Skeletal muscle satellite cell (primary cell): ENCODE measurements at regions not wholly inside any gene's neighbourhood (a gene's known extent, or its start where the extent isn't known, plus 50 kb on each side); places are given as distances from the start of the nearest gene placed in this dataset.

Experiments
- H3K27me3 ChIP-seq: 2 replicates; pipeline ENCODE4 v1.7.0; 2013; ENCODE audit warnings: low read length; ENCODE audit not compliant: control insufficient read depth, insufficient read depth
- H3K36me3 ChIP-seq: 2 replicates; pipeline ENCODE4 v1.7.0; 2013; ENCODE audit warnings: mild to moderate bottlenecking, control low read depth, low read length; ENCODE audit not compliant: insufficient read depth
- H3K4me1 ChIP-seq: 2 replicates; pipeline ENCODE4 v1.7.0; 2013; ENCODE audit warnings: low read length; ENCODE audit not compliant: control insufficient read depth, insufficient read depth
- H3K4me2 ChIP-seq: 2 replicates; pipeline ENCODE4 v1.7.0; 2013; ENCODE audit warnings: mild to moderate bottlenecking, low read length
- H3K4me3 ChIP-seq: 2 replicates; pipeline ENCODE4 v1.7.0; 2013; ENCODE audit warnings: low read length
- H3K9ac ChIP-seq: 2 replicates; pipeline ENCODE4 v1.7.0; 2013; ENCODE audit warnings: mild to moderate bottlenecking, low read depth, low read length, moderate library complexity
- H3K9me3 ChIP-seq: replicated peaks from 2 replicates; pipeline ENCODE4 v1.7.0; 2013; ENCODE audit warnings: mild to moderate bottlenecking, control low read depth, low read length

GRCh38 chr4:27518876-27519275, 658.2 kb downstream of the STIM2 start:
- no peaks in the 10 kb centered on the region for H3K4me1 ChIP-seq
- no peaks in the 10 kb centered on the region for H3K36me3 ChIP-seq
- no peaks in the 10 kb centered on the region for H3K9me3 ChIP-seq
- H3K9ac ChIP-seq = no peak overlapping the region
- H3K4me3 ChIP-seq = no peak overlapping the region
- H3K4me2 ChIP-seq = no peak overlapping the region
- no peaks in the 10 kb centered on the region for H3K27me3 ChIP-seq

DNA sequence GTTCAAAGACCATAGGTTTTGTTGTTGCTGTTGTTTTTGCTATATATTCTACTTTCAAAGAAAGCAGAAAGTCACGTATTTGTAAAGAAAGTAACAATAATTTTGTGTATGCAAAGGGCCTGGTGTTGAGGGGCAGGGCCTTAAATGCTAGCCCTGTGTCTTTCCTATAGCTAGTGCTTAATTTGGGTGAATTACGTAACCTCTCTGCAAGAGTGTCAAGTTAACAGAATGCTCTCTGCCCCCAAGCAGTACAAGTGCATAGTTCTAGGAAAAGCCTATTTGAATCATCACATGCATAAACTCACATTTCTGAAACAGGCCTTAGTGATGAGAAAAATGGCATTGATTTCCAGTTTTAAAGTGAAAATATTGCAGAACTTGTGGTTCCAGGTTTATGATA, 663.6 kb downstream of the STIM2 start:
- Histone ChIP-seq H3K36me3 (no peaks in the 10 kb centered on the region), H3K9me3 (no peaks in the 10 kb centered on the region), H3K27me3 (no peaks in the 10 kb centered on the region), H3K9ac (no peak overlapping the region), H3K4me1 (no peaks in the 10 kb centered on the region), H3K4me2 (no peak overlapping the region), H3K4me3 (no peak overlapping the region)

DNA sequence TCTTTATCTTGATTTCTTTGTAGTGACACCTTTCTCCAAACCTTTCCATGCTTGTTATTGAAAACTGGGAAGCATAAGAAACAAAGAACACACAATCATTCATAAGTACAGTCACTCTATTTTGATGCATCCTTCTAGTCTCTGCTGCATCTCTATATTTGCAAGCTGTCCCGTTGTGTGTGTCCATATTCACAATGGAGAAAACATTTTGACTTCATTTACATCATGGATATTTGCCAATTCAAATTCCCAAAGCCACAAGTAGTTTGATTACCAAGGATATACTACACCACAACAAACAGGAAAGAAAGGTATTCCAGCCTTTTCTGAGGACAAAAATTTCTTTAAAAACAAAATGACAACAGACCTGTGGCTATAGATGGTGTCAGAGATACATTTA, 673.8 kb downstream of the STIM2 start:
- H3K9ac ChIP-seq = no peak overlapping the region
- no peak overlapping the region for H3K4me2 ChIP-seq
- no peaks in the 10 kb centered on the region for H3K9me3 ChIP-seq
- H3K4me3 ChIP-seq = no peak overlapping the region
- H3K36me3 ChIP-seq = no peaks in the 10 kb centered on the region
- no peaks in the 10 kb centered on the region for H3K27me3 ChIP-seq
- H3K4me1 ChIP-seq = no peaks in the 10 kb centered on the region

GRCh38 chr4:27568236-27568951, 707.8 kb downstream of the STIM2 start:
- H3K4me1 ChIP-seq = no peaks in the 10 kb centered on the region
- no peak overlapping the region for H3K4me2 ChIP-seq
- no peak overlapping the region for H3K9ac ChIP-seq
- H3K36me3 ChIP-seq = no peaks in the 10 kb centered on the region
- H3K27me3 ChIP-seq = no peaks in the 10 kb centered on the region
- H3K4me3 ChIP-seq = no peak overlapping the region
- peaks cover 4% of the 10 kb centered on the region for H3K9me3 ChIP-seq

DNA sequence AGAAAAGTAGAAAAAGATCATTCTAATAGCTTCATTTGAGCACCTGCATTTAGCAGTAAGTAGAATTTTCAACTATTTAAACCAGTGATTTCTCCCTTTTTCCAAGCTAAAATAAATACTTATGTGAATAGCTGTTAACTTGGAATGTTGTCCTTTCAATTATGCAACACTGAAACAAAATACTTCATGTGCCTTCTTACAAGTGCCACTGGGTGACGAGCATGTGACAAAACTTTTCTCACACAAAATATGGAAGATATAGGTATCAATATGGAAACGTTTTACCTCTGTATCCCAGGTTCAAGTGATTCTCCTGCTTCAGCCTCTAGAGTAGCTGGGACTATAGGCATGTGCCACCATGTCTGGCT, 708.3 kb downstream of the STIM2 start:
- Histone ChIP-seq H3K4me2 (no peak overlapping the region), H3K9ac (no peak overlapping the region), H3K9me3 (peaks cover 4% of the 10 kb centered on the region)

GRCh38 chr4:27574743-27575142, 714.1 kb downstream of the STIM2 start:
- H3K4me2 ChIP-seq = no peak overlapping the region
- no peak overlapping the region for H3K9ac ChIP-seq
- peaks cover 8% of the 10 kb centered on the region for H3K9me3 ChIP-seq
- no peaks in the 10 kb centered on the region for H3K36me3 ChIP-seq
- no peaks in the 10 kb centered on the region for H3K4me1 ChIP-seq
- H3K27me3 ChIP-seq = no peaks in the 10 kb centered on the region
- H3K4me3 ChIP-seq = no peak overlapping the region

More for the DNA sequence above, 708.3 kb downstream of the STIM2 start:
- H3K27me3 ChIP-seq = no peaks in the 10 kb centered on the region
- H3K4me3 ChIP-seq = no peak overlapping the region
- H3K4me1 ChIP-seq = no peaks in the 10 kb centered on the region
- no peaks in the 10 kb centered on the region for H3K36me3 ChIP-seq

GRCh38 chr4:27577951-27578350, 717.3 kb downstream of the STIM2 start:
- H3K4me3 ChIP-seq = no peak overlapping the region
- no peak overlapping the region for H3K4me2 ChIP-seq

DNA sequence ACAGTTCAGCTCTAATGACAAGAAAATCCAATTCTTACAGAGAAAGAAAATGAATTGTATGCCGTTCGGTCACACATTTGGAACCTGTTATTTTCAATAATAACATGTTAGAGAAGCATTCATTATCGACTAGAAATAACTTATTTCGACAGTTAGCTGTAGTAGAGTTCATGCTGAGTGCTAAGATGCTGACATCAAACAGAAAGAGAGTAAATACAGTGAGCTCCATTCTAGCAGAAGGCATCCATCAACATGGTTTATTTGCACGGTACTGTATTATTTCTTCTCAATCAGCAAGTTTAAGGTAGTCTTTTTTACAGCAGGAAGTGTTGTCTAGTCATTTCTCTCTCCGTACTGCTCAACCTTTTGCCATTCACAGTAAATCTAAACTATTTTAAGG, 732.1 kb downstream of the STIM2 start:
- no peaks in the 10 kb centered on the region for H3K9me3 ChIP-seq
- H3K9ac ChIP-seq = no peak overlapping the region
- no peaks in the 10 kb centered on the region for H3K36me3 ChIP-seq
- no peaks in the 10 kb centered on the region for H3K27me3 ChIP-seq
- H3K4me3 ChIP-seq = no peak overlapping the region
- no peaks in the 10 kb centered on the region for H3K4me1 ChIP-seq
- H3K4me2 ChIP-seq = no peak overlapping the region

More at GRCh38 chr4:27577951-27578350, 717.3 kb downstream of the STIM2 start:
- peaks cover 4% of the 10 kb centered on the region for H3K9me3 ChIP-seq
- no peaks in the 10 kb centered on the region for H3K27me3 ChIP-seq
- no peak overlapping the region for H3K9ac ChIP-seq
- H3K36me3 ChIP-seq = no peaks in the 10 kb centered on the region
- H3K4me1 ChIP-seq = no peaks in the 10 kb centered on the region

DNA sequence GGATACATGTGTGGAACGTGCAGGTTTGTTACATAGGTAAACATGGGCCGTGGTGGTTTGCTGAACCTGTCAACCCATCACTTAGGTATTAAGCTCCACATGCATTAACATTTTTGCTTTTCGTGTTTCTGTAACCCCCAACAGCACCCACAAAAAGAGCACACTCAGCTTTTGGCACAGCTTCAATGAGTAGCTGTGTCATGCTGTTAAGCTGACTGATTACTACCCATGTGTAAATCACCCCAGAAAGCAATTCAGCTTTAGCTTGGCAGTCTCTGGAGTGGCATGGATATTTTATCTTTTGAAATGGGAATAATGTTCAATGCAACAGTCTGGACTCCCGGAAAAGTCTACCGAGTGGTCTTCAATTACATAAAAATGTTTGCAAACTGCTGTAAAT, 734.3 kb downstream of the STIM2 start:
- Histone ChIP-seq H3K9ac (no peak overlapping the region), H3K27me3 (no peaks in the 10 kb centered on the region), H3K4me3 (no peak overlapping the region), H3K9me3 (no peaks in the 10 kb centered on the region), H3K4me2 (no peak overlapping the region), H3K36me3 (no peaks in the 10 kb centered on the region), H3K4me1 (no peaks in the 10 kb centered on the region)

DNA sequence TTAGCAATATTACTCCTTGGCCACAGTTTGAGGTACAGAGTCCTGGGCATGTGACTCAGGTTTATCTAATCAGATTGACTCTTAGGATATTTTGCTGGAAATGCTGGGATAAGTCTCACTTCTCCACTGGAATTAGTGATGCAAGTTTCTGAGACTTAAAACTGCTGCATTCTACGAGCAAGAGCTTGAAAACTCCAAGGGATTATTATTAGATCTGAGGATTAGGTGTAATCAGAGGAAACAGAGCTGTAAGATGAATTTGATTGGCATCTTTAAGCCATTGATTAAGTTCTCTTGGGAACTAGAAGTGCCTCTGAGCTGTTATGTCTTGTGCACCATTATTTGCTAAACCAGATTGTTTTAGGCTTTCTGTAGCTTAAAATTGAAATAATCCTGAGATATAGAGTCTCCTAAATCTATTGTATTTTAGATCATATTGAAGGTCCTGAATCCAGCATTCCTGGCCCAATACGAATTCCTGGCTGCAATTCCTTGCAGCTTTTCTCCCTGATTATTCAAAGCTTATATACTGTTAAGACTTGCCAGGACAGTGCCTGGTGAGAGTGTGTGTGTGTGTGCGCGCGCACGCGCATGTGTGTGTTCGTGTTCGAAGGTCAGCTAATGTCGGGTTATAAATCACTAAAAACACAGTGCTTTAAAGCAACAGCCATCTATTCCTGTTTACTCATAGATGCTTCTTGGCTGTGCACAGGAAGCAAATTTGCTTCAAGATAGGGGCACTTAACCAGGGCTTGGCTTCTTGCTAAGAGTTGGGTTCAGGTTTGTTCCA, 735.1 kb downstream of the STIM2 start:
- no peaks in the 10 kb centered on the region for H3K27me3 ChIP-seq
- no peaks in the 10 kb centered on the region for H3K9me3 ChIP-seq
- no peaks in the 10 kb centered on the region for H3K4me1 ChIP-seq
- H3K36me3 ChIP-seq = no peaks in the 10 kb centered on the region
- no peak overlapping the region for H3K9ac ChIP-seq
- H3K4me3 ChIP-seq = no peak overlapping the region
- no peak overlapping the region for H3K4me2 ChIP-seq

DNA sequence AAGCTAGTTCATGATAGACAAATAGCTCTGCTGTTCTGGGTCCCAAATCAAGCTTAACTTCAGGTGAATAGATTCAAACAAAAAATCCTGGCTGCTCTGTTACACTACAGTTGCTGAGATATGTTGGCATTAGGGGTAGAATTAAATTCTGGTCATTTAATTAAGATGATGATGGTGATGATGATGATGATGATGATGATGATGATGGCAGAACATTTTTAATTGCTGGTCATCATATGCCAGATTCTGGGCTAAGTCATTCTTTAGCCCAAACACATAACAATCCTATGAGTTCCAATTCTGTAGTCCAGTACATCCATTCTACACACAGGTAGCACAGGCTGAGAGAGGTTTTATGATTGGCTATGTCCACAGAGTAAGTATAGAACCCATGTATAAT, 741.5 kb downstream of the STIM2 start:
- H3K36me3 ChIP-seq = no peaks in the 10 kb centered on the region
- no peaks in the 10 kb centered on the region for H3K27me3 ChIP-seq
- H3K4me1 ChIP-seq = no peaks in the 10 kb centered on the region
- no peak overlapping the region for H3K4me3 ChIP-seq
- no peak overlapping the region for H3K4me2 ChIP-seq
- H3K9me3 ChIP-seq = no peaks in the 10 kb centered on the region
- H3K9ac ChIP-seq = no peak overlapping the region

DNA sequence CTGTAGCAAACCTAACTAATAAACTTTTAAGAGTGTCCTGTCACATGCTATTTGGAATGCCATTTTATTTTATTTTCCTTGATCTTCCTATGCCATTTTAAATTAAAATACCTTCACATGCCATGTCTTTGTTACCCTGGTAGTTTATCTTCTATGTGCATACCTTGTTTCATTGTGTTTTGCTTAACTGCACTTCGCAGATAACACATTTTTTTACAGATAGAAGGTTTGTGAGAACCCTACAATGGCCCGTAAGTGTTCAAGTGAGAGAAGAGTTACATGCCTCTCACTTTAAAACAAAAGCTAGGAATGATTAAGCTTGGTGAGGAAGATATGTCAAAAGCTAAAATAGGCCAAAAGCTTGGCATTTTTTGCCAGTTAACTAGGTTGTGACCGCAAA, 744.1 kb downstream of the STIM2 start:
- H3K9ac ChIP-seq = no peak overlapping the region
- H3K27me3 ChIP-seq = no peaks in the 10 kb centered on the region
- no peak overlapping the region for H3K4me3 ChIP-seq
- no peaks in the 10 kb centered on the region for H3K36me3 ChIP-seq
- H3K4me2 ChIP-seq = no peak overlapping the region
- H3K4me1 ChIP-seq = no peaks in the 10 kb centered on the region
- H3K9me3 ChIP-seq = no peaks in the 10 kb centered on the region
